ENCODE measurements at regions not wholly inside any gene's neighbourhood (a gene's known extent, or its start where the extent isn't known, plus 50 kb on each side); places are given as distances from the start of the nearest gene placed in this dataset.

- ChIA-PET POLR2A (no interaction called here), CTCF (no interaction called here)
- H3K4me3 ChIP-seq (ENCODE audit: low read depth, low read length): no peak overlapping the region
- no peak for TF ChIP-seq CTCF (IDR thresholded peaks at IDR 0.05; ENCODE audit: insufficient read depth, low read length, missing control alignments)
- no peak for DNase-seq (ENCODE audit: low read depth, low spot score)
These were observed 171.3 kb downstream of the TMEM18 start for GRCh38 chr2:505941-506340.

DNA sequence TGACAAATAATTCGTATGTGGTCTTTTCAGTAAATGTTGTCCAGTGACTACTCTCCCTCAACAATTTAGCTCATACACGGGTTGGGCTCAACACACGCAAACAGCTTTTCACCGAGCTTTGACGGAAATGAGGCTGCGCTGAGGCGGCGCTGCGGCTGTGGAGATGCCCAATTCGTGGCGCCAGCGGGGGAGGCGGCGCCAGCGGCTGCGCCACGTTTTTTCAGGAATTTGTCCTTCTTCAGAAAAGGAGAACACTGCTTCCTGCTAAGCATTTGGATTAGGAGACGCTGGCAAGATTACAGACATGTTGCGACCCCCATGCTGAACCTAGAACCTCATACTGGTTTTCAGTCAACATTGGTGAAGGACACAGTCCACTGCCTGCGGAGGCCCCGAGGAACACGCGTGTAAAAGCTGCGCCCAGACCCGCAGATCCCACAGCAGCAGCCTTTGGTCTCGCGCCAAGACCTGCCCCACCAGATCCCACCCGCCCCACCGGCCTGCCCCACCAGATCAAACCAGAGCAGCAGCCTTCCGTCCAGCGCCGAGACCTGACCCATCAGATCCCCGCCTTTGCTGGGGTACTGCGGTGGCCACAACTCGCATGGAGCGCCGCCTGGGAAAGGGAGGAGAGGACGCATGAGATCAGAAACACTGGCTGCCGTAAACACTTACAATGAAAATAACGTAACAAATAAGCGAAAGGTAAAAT is 173.8 kb downstream of the TMEM18 start:
- TF ChIP-seq CTCF (IDR thresholded peaks at IDR 0.05; ENCODE audit: insufficient read depth, low read length, missing control alignments): no peak
- no peak overlapping the region for H3K4me3 ChIP-seq (ENCODE audit: low read depth, low read length)
- ChIA-PET CTCF (no interaction called here), POLR2A (no interaction called here)
- no peak for DNase-seq (ENCODE audit: low read depth, low spot score)

DNA sequence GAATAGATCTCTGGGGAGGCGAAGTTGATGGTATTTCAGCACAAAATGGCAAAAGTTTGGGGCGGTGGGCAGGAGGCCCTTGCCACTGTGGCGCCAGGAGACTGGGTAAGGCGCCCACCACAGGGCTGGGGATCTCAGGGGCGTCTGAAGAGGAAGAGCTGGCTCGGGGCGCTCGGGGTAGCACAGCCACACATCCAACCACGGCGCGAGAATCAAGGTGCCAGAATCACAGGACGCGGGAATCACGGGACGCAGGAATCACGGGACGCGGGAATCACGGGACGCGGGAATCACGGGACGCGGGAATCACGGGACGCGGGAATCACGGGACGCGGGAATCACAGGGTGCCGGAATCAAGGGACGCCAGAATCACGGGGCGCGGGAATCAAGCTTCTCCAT is 174.4 kb downstream of the TMEM18 start:
- TF ChIP-seq CTCF (IDR thresholded peaks at IDR 0.05; ENCODE audit: insufficient read depth, low read length, missing control alignments): no peak
- H3K4me3 ChIP-seq (ENCODE audit: low read depth, low read length): no peak overlapping the region
- no peak for DNase-seq (ENCODE audit: low read depth, low spot score)
- ChIA-PET CTCF (no interaction called here), POLR2A (no interaction called here)

DNA sequence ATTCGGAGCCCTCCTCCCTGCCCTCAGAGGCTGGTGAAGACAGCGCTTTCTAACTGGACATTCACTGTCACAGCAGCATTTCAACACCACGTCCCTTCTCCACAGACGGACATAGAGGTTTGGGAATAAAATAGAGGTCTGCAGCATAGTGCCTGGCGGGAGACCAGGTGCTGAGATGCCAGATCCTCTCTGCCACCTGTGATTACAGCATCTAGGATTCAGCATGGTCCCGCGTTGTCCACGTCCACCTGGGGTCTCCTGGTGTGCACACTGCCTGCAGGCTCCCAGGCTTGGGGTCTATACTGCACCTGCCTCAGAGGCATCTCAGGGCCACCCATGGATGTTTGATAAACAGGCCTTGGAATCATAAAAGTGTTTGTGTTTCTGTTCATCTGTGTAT is 175.5 kb downstream of the TMEM18 start:
- POLR2A ChIA-PET: no interaction called here

DNA sequence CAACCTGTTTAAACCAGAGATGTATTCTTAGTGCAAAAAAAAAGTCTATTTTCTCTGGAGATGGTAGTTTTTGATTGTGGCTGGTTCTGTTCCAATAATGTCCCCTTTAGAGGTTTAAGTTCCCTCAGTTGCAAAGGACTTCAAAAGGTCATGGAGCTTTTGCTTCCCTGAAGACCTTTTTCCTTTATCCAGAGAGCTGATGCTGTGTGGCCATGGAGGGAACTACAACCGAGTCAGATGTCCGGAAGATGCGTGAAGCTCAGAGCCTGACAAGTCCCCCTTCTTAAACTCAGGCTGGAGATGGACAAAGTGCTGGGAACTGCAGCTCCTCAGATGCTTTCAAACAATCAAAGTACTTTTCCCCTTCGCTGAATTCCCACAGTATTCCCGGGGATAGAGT is 176.1 kb downstream of the TMEM18 start:
- POLR2A ChIA-PET: no interaction called here
- no peak overlapping the region for H3K4me3 ChIP-seq (ENCODE audit: low read depth, low read length)
- TF ChIP-seq CTCF (IDR thresholded peaks at IDR 0.05; ENCODE audit: insufficient read depth, low read length, missing control alignments): no peak
- CTCF ChIA-PET: no interaction called here
- DNase-seq (ENCODE audit: low read depth, low spot score): no peak

More for the DNA sequence above, 175.5 kb downstream of the TMEM18 start:
- H3K4me3 ChIP-seq (ENCODE audit: low read depth, low read length): no peak overlapping the region
- no peak for TF ChIP-seq CTCF (IDR thresholded peaks at IDR 0.05; ENCODE audit: insufficient read depth, low read length, missing control alignments)
- DNase-seq (ENCODE audit: low read depth, low spot score): no peak
- CTCF ChIA-PET: no interaction called here

DNA sequence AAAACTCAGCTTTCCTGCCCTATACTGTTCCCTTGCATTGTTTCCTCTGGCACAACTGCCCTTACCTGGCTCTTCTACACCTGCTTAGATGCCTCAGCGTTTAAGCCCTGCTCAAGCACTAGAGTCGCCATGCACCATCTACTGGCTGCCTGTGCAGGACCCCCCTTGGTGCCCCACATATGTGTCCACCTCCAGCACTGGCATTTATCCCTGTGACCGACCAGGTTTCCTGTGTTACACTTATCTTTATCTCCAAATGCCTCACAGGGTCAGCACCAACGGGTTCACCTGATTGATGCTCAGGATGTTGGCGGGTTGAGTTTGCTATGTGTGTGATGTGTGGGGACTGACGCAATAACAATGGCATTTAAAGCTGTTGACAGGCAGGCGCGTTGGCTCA is 177.5 kb downstream of the TMEM18 start:
- POLR2A ChIA-PET: no interaction called here
- CTCF ChIA-PET: no interaction called here
- no peak overlapping the region for H3K4me3 ChIP-seq (ENCODE audit: low read depth, low read length)
- no peak for DNase-seq (ENCODE audit: low read depth, low spot score)
- TF ChIP-seq CTCF (IDR thresholded peaks at IDR 0.05; ENCODE audit: insufficient read depth, low read length, missing control alignments): no peak
